ENCODE measurements at regions not wholly inside any gene's neighbourhood (a gene's known extent, or its start where the extent isn't known, plus 50 kb on each side); places are given as distances from the start of the nearest gene placed in this dataset.

- no peak for TF ChIP-seq POLR2A (conservative IDR thresholded peaks at IDR 0.05)
- TF ChIP-seq, protein P1, sequence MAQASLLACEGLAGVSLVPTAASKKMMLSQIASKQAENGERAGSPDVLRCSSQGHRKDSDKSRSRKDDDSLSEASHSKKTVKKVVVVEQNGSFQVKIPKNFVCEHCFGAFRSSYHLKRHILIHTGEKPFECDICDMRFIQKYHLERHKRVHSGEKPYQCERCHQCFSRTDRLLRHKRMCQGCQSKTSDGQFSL (CRISPR knock-in tag; IDR thresholded peaks at IDR 0.05), result no peak
- TF ChIP-seq, protein P1 (tag; IDR thresholded peaks at IDR 0.05), result no peak
- TF ChIP-seq, protein P2, sequence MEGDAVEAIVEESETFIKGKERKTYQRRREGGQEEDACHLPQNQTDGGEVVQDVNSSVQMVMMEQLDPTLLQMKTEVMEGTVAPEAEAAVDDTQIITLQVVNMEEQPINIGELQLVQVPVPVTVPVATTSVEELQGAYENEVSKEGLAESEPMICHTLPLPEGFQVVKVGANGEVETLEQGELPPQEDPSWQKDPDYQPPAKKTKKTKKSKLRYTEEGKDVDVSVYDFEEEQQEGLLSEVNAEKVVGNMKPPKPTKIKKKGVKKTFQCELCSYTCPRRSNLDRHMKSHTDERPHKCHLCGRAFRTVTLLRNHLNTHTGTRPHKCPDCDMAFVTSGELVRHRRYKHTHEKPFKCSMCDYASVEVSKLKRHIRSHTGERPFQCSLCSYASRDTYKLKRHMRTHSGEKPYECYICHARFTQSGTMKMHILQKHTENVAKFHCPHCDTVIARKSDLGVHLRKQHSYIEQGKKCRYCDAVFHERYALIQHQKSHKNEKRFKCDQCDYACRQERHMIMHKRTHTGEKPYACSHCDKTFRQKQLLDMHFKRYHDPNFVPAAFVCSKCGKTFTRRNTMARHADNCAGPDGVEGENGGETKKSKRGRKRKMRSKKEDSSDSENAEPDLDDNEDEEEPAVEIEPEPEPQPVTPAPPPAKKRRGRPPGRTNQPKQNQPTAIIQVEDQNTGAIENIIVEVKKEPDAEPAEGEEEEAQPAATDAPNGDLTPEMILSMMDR (IDR thresholded peaks at IDR 0.05 in 2 of 3, conservative IDR thresholded peaks at IDR 0.05 in 1 of 3; ENCODE audit: insufficient read depth in 2 of 3, low read depth in 1 of 3, low read length in 3 of 3), result no peak
- TF ChIP-seq ZSCAN29 (IDR thresholded peaks at IDR 0.05), result no peak
These were observed 425.8 kb upstream of the KCNH7 start for GRCh38 chr2:163264341-163264740.
